NCI-H526 (cell line): ENCODE measurements at regions not wholly inside any gene's neighbourhood (a gene's known extent, or its start where the extent isn't known, plus 50 kb on each side); places are given as distances from the start of the nearest gene placed in this dataset.

Experiments
- DNase-seq, 2 experiments: peaks; one replicate each; lab custom pipeline; 2025; lab: John Stamatoyannopoulos, UW

GRCh38 chr4:176011529-176011928 lies 54.1 kb upstream of the WDR17 start:
- DNase-seq = no peak

- no peak for DNase-seq
Observed at GRCh38 chr4:176013476-176014247, 52.0 kb upstream of the WDR17 start.

GRCh38 chr4:176014583-176015108 lies 51.0 kb upstream of the WDR17 start:
- DNase-seq = no peak
